DMS153 (cell line): ENCODE measurements at regions not wholly inside any gene's neighbourhood (a gene's known extent, or its start where the extent isn't known, plus 50 kb on each side); places are given as distances from the start of the nearest gene placed in this dataset.

Source experiments
- DNase-seq: peaks from one replicate; lab custom pipeline; 2025; lab: John Stamatoyannopoulos, UW

DNA sequence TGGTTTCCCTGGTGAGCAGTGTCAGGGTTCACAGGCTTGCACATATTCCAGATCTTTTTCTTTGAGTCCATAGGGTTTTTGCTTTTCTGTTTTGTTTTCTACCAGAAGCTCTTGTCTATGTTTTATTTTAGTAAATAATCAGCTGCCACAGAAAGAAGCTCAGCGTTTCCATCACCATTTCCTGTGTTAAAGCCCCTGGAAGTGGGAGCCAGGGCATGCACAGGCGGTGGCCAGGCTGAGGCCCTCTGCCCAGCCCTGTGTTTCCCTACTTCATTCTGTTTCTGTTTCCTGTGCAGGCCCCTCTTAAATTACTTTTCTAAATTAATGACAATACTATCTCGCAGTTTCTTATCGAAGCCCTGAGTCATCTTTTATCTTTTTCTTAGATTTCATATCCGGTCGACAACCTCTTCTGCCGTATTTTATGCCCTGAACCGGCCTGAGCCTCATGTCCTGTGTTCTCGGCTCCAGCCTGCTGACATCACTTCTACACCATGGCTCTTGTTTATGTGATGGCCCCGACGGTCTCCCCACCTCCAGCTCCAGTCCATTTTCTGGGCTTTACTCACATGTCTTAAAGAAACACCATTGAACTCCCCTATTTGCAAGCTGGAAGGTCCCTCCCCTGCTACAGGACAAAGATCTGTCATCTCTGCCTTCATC is 442.2 kb downstream of the TCERG1L start:
- DNase-seq = no peak

DNA sequence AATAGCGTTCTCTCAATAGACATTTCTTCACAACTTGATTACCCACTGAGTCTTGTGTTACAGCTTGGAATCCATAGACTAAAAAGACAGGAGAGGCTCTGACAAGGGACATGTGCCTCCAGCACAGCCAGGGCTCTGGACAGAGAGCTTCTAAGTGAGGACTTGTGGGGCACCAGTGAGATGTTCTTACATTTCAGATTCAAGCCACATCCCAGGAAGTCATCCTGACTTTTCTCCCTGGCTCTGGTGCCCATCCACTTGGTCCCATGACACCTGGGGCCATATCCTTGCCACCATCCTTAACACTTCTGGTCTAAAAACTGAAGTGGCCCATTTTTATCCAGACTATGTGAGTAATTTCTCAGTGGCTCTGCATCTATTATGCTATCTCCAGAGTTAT is 440.1 kb downstream of the TCERG1L start:
- no peak for DNase-seq

DNA sequence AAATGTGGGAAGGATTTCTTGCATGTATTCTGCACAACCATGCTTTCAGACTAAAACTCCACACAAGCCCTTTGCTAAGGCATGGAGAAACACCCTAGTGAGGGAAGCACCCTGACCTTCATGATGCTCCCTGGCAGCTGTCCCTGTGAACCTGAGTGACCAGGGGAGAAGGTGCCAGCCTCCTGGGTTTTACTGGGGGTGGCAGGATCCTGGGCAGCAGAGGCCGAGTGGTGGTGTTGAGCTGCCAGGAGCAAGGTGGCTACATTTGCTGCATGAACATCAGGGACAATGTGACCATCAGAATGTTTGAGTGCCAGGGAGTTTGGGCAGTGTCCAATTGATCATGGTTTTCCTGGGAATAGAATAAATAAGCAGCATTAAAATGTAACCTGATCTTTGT is 437.9 kb downstream of the TCERG1L start:
- no peak for DNase-seq

DNA sequence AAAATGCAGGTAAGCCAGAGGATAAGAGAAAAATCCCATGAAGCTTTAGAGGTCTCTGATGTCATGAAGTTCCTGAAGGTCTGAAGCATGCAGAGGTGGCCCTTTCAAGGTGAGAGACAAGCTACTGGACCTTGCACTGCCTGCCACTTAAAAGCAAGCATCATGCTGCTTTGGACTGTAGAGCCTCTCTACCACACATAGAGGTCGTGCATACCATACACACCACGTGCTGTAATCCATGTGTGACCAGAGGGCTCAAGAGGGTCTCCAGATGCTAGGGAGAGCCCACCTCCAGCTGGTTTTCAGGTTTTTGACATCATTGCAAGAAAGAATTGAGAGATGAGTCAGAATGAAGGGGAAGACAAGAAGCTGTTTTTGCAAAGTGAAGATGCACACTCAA is 436.4 kb downstream of the TCERG1L start:
- DNase-seq = no peak

DNA sequence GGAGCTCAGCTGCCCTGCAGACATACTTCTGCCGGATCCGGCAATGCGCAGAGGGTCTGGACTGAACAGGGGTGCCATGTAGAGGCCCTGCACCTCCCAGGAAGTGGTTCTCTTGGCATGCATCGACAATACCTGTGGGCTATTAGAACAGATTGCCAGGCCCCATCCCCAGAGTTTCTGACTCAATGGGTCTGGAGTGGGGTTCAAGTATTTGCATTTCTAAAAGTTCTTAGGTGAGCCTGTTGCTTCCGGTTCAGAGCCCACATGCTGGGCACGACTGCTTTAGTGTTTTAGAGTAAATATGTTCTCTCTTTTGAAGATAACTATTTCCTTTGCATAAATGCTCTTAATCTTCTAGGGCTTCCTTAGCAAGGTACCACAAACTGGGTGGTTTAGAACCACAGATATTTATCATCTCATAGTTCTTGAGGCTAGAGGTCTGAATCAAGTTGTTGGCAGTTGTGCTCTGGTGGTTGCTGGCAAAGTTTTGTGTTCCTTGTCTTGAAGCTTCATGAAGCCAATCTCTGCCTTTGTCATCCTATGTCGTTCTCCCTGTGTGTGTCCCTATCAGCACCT is 435.5 kb downstream of the TCERG1L start:
- no peak for DNase-seq

DNA sequence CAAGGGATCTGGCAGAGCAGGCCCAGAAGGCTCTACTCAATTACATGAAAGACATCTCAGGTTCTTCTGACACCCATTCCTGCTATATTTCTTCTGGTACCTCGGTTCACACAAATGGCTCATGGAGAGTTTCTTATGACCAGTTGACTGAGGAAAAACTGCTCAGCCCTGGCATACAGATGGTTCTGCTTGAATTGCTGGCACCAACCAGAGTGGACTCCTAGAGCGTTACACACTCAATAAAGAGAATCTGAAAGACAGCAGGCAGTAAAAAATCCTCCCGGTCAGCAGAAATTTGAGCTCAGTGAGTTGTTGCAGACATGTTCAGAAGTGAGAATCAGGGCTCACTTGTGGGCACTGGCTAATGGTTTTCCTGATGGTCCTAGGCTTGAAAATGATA is 434.4 kb downstream of the TCERG1L start:
- no peak for DNase-seq

DNA sequence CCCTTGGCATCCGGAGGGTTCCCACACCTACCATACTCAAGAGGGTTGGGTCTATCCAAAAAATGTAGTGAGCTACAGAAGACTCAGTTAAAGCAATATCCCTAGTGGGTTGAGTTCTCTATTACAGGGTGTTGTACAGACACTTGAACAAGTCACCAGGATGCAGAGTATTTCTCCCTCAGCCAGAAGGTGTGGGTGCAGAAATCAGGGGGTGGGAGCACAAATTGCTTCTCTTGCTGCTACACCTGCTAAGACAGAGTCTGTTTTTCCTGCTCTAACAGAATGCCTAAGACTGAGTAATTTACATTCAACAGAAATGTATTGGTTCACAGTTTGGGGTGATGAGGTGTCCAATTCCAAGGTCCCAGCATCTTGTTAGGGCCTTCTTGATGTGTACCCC is 433.4 kb downstream of the TCERG1L start:
- DNase-seq = no peak

DNA sequence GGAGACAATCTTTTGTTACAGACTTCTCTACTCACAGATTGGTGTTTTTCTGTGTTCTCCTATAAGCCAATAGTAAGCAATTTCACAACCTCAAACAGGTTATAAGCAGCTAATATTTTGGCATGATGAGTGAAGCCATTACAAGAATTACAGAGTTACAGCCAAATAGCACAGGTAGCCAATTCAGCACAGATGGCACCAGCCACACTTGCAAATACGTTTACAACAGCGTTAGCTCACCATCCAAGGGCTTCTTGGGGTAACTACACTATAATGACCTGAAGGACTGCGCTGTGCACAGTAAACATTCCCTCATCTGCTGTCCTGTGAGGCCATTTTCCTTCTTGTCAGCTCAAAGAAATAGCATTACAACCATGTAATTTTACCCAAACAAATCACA is 428.6 kb downstream of the TCERG1L start:
- no peak for DNase-seq

DNA sequence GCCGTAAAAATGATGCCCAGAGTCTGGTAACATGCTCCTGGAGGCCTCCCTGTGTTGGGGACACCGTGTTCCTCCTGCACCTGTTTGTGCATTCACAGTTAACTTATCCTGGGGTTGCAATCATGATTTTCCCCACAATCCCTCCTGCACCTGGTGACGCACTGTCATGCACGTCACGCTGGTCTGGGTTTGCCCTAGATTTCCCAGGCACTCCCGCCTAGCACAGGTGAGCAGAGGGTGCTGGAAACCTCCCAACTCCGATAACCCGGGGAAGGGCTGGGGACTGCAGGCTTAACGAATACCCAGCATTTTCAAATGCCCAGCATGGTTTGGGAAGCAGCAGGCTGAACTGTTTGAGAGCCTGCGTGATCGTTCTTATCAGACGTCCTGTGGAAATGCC is 427.1 kb downstream of the TCERG1L start:
- DNase-seq = no peak

DNA sequence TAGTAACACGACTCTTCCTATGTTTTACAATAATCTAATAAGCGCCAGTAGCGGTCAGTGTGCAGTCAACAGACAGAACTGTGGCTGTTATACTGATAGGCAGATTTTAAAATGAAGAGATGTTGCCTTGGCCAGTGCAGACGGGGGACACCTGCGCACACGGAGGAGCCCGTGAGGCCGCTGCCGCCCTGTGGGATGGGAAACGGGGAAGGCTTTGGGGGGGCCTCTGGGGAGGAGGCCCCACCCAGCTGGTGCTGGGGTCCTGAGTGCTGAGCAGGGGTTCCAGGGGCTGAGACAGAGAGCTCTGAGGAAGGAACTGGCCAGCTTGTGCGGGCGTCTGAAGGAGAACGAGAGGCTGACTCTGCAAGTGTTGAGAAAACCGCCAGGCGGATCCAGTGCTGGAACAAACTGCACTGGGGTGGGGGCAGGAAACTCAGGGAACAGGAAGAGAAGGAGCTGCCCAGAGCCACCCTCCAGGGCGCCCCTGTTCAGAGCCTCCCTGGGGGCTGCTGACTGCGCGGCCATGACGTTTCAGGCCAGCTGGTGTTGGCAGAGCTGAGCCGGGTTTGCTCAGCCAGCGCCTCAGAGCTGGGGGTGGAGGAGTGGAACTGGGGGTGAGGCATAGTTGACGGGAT is 426.4 kb downstream of the TCERG1L start:
- no peak for DNase-seq

DNA sequence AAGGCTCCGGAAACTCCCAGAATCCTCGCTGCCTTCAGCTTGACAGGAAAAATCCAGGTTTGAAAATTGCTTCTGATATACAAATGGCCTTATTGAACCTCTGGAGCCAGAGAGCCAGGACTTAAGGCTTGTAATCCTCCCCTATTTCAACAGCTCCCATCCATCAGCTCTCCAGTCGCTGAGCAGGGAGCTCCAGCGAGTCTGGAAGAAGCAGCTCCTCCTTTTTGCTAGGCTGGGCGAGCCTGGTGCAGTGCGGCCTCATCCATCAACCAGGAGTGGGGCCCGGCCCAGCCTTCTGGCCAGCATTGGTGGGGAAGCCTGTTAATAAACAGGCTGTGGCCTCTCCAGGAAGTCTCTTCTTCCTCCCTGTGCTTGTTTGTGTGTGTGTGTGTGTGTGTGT is 424.4 kb downstream of the TCERG1L start:
- DNase-seq = no peak

DNA sequence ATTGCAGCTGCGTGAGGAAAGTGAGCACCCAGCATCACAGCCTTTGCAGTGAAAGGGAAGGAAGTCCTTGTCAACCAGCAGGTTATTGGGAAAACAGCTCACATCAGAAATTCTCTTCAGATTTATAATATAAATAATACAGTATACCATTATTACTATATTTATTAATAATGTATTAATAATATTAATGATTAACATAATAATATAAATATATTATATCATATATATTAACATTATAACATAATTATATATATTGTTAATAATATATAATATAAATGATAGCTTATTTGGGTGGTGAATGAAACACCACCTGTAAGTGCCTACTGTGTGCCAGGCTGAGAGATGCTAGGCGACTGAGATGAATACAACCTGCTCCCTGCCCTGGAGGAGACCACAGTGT is 423.0 kb downstream of the TCERG1L start:
- no peak for DNase-seq

DNA sequence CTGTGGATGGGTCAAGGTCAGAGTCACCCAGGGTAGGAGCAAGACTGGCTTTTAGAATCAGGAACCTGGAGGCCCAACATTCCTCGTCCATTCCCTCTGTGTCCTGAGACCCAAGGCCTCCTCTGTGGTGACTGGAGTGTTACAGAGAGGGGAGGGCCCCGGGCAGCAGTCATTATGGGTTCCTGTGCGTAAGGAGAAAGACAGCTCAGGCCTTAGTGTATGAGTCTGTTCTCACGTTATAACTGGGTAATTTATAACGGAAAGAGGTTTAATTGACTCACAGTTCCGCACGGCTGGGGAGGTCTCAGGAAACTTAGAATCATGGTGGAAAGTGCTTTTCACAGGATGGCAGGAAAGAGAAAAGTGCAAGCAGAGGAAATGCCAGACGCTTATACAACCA is 422.3 kb downstream of the TCERG1L start:
- no peak for DNase-seq

DNA sequence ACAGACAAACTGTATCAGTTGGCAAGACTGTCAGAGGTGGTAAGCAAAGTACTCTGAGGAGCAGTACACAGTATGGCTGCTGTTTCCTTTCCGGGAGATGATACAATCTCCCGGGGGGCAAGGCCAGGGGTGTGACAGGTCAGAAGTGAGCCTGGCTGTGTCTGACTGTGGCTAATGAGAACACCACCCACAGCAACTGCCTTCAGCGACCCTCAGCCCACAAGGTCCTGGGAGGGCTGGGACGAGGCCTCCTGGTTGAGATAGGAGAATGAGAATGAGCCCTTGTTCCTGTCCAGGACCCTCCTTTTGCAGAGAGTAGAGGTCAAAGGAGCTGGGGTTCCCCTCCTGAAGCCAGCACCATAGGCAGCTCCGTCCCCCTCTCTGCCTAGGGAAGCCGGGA is 421.7 kb downstream of the TCERG1L start:
- no peak for DNase-seq

DNA sequence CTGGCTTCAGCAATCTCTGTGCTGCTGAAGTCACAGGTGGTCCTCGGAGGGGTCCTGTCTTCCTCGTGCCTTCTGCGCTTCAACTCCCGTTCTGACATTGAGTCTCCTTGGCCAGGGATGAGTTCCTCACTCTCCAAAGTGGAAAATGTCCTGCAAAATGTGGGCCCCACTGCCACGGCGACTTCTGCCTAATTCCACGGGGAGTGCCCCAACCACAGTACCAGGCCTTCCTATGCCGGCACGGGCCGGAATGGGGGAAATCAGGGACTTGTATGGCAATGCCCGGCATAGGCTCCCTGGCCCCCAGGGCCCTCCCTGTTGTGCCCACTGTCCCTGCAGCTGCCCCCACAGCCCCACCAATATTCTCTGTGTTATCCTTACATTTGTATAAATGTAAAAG is 420.5 kb downstream of the TCERG1L start:
- DNase-seq = no peak

DNA sequence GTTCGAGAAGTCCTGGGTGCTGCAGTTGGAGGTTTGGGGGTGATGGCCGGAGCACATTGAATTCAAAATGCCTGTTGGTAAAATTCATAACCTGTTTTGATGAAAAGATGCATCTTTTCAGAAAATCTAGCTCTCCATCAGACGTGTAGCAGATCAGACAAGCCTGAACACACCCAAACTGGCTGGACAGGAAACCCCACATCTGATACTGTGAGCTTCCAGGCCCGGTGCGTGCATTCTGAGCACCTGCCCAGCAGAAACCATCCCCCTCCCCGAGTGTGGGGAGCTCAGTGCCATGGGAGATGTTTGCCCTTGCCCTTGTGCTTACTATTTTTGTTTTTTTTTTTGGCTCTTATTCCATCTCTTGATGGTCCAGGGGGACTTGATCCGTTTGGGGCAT is 417.1 kb downstream of the TCERG1L start:
- DNase-seq = no peak

DNA sequence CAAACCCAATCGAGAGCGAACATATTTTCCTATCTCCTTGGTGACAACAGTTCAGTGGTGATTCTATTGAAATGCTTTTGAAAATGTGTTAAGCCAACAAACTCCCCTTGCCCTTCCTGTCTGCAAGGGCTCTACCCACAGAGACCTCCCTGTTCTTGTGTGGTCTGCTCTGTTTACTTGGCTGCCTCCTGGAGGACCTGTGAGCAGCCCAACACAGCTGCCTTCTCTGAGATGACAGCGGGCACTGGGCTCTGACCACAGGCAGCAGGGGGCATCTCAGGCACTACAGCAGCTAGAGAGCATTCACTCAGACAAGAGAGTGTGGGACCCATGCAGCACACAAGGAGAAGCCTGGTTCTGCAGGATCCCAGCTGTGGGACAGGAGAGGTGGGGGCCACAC is 416.4 kb downstream of the TCERG1L start:
- DNase-seq = no peak

DNA sequence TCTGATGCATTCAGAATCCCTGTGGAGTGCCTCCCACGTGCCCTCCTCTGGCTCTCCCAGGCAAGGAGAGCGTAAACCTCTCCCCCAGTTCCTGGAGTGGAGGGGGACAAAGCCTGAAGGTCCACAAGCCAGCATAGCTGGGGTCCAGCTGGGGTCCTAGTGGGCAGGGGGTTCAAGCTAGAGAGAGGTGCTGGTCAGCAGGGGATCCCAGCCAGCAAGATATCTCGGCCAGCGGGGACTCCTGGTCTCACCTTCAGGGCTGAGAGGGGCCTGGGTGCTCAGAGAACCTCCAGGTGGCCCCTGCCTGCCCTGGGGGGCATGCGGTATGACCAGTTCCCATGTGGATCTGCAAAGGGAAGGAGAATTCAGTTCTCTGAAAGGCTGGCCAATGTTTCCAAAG is 413.7 kb downstream of the TCERG1L start:
- no peak for DNase-seq

DNA sequence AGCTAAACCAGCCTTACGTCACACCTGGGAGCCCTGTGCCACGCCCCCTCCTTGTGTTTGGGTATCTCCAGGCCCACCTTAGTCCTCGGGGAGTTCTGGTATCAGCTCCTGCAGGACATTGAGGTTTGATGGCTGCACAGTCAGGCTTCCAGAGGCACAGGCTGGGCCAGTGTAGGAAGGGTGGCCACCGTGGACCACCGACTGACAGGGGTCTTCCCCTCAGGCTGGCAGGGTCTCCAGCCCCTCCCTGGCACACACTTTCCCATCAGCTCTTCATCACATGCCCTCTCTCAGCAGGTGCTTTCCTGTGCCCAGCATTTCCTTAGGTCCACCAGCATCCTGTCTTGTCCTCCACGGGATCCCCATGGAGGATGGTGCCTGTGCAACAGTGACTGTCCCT is 413.1 kb downstream of the TCERG1L start:
- no peak for DNase-seq

DNA sequence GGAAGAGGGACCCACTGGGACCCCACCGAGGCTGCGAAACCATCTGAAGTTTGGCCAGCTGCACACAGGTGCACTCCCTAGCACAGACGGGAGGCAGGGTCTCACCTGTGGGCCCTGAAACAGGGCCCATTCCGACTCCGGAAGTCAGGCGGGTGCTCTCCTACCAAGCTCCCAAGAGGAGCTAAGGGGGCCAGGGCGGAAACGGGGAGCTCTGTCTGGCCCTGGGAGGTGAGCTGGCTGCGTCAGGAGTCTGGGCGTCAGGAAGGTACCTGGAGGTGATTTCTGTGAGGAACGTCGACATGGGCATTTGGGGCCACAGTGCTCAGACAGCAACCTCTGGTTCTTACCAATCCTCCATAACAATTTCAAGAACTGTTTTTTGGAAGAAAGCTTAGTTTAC is 411.7 kb downstream of the TCERG1L start:
- DNase-seq = no peak

DNA sequence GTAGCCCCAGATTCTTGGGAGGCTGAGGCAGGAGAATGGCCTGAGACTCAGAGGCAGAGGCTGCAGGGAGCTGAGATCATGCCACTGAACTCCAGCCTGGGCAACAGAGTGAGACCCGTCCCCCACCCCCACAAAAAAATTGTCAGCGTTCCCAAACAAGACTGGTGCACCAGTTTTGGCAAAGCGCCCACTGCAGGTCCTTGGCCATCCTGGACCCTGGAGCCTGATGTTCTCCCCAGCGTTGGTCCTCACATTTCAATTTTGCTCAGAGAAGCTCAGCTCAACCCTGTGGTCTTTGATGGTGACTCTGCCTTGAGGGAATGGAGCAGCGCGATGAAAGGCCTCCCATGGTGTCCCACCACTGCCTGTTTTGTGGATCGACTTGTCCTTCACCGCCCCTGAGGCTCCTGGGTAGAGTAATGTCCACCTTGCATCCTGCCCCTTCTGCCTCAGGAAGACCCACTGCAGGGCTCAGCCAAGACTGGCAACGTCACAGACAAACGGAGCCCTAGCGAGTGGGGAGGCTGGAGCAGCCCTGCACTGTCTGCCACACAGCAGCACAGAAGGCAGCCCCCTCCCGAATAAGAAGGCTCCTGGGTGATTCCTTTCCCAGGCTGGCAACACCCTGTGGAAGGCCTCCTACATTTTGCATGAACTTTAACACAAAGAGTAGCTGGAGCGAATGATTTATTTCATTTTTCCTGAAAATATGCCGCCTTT is 410.9 kb downstream of the TCERG1L start:
- DNase-seq = no peak

DNA sequence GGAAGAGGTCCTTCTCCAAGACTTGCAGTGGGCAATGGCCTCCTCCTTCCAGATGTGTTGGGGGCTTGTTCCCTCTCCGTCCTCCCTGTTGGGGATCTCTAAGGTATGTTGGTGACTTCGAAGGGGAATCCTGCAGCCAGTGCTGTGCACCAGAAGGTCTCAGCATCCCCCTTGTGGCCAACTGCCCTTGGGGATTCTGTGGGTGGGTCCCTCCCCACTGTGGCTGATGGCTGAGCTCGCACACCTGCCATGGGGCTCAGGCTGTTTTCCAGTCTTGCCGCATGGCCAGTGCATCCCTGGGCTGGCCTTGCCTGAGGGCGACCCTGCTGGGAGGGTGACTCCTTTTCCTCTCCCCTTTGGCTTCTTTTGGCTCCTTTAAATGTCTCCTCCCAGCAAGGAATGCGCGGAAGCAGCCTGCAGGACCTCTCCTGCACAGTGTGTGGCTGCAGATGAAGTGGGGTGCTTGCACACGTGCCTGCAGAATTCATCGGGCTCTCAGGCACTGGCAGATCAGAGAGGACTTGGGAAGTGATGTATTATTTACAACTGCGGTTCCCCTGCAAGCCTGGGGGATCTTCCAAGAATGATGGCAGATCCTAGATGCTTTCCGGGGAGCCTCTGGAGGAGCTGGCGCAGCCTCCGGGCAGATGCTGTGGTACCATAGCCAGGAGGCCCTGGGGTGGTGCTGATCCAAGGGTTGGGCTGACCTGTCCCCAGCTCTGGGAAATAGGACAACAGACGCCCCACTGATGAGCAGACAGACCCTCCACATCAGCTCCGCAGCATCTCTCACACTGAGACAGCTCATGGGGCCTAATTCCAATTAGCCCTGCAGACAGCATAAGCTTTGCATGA is 410.0 kb downstream of the TCERG1L start:
- no peak for DNase-seq
